ENCODE measurements at regions not wholly inside any gene's neighbourhood (a gene's known extent, or its start where the extent isn't known, plus 50 kb on each side); places are given as distances from the start of the nearest gene placed in this dataset.
"Not testable (repeated sequence)": the region's sequence is repeated elsewhere in the genome, so short reads cannot be mapped to it uniquely, and the experiment has no call there.

- no peak for DNase-seq
Measured at GRCh38 chrX:97860226-97860625, 976.5 kb downstream of the RPA4 start.

DNA sequence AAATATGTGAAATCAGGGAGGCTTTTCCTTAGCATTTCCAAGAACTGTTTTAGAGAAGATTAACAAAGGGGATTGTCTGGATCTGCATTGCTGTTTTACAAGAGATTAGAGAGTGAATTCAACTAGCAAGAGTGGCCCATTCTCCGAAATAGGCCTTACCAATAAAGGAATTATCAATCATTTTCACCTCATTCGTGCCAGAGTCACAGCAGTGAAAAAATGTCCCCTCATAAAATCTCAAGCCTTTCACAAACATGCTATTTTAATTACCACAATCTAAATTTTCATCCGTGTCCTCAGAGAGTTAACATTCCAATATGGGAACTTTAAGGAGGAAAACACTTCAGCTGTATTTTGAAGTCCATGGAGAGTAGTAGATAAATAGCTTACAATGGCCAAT is 979.6 kb downstream of the RPA4 start:
- DNase-seq = no peak

DNA sequence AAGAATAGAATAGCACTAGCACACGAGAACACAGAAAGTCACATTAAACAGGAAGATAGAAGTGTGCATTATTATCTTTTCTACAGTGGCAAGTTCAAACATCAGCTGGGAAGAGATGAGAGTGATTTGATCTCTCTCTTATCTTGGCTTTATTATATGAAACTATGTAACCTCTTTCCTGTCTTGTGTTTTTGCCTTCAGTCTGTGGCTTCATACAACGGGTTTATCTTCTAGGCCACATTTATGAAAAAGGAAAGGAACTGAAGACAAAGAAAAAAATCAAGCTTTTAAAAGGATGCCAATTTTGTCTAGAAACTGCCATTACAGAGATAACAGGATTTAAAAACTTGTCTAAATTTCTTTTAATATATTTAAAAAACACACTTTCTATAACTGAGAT is 983.6 kb downstream of the RPA4 start:
- DNase-seq = no peak

DNA sequence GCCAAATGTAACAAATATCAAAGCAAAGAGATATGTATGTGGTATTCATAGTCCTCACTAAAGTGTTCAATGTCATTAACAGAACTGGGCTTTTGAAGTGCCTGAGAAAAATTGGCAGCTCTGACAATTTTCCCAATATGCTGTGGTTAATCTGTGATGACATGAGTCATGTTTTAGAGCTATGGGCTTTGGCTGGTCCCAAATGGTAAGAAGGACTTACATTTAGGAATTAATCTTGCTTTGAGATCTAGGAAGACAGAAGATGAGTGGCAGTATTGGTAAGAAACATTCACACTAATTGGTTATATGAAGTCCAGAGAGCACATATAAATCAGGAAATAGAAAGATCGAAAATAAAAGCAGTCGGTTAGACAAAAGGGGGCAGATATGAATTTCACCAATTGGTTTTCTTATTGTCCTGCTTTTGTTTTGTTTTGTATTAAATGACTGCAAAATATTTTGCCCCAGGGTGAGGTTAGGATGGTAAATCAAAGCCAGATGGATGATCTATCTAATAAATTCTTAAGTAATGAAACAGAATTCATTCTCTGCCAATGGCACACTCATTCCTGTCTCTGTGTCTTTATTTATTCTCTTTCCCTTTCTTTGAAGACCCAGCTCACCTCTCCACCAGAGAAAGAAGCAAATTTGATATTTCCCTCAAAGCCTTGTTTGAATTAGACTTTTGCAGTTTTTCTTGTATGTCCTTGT is 993.1 kb downstream of the RPA4 start:
- DNase-seq = no peak

GRCh38 chrX:97882306-97882705 is 998.6 kb downstream of the RPA4 start:
- no peak for DNase-seq

DNA sequence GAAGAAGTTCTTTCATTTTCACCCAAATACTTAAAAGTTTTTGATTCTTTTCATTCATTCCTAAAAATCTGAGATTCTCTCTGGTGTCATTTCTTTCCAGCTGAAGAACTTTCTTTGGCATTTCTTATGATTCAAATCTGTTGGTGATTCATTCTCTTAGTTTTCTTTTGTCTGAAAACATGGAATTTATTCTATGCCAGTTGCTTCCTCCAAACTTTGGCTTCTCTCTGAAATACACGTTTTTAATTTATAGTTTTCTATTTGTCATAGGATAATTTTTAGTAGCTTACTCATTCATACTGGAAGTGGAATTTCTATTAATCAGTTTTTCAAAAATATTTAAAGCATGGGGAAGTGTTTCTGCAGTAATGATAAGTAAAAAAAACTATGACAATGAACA is 1012.0 kb downstream of the RPA4 start:
- no peak for DNase-seq

DNA sequence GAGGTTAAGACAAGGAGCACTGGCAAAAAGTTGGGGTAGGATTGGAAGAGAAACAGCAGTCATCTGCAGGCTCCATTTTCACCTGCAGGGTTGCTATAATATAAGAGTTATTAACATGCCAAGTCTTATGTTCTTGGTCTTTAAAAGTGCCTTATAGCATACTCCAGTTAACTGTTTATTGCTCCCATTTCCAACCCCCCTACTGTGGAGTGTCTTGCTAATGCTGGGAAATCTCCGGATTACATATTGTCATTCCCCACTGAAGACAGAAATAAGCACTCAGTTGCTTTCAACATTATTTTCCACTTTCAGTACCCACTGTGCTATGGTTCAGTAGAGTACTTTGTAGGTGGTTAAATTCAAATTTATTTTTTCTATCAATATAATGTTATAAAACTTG is 1014.3 kb downstream of the RPA4 start:
- DNase-seq = no peak

DNA sequence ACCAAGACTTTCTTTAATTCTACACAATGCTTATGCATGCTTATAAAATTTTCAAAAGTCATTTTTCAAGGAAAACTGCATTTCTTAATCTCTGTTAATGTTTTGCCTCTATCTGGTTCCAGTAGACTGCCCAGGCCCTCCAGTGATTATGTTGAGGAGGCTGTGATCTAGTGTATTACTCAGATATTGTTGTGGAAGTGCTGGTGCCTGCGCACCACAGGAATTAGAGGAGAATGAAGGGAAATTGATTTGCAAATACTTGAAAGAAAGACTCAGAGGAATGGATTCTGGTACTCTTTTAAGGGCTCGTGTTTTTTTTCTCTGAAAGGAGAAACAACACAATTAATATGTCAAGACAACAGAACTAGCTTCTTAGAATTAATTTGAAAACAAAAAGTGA is 1015.1 kb downstream of the RPA4 start:
- no peak for DNase-seq

GRCh38 chrX:97907791-97908190 is 1024.1 kb downstream of the RPA4 start:
- no peak for DNase-seq

DNA sequence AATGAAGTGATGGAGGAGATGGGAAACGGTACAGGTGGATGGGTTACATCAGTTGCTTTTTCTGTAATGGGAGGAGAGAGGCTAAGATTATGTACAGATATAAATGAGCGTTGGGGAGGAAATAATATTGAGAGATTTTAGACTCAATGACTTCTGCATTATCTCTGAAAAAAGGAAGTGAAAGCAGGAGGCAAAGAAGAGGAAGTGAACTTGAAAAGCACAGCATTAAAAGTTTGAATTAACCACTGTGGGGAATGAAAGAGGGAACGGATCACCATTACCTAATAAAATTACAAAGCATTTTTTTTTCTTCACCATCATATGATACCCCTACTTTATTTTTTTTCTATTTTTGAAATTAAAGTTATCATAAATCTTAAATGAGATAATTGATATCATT is 1025.5 kb downstream of the RPA4 start:
- no peak for DNase-seq

DNA sequence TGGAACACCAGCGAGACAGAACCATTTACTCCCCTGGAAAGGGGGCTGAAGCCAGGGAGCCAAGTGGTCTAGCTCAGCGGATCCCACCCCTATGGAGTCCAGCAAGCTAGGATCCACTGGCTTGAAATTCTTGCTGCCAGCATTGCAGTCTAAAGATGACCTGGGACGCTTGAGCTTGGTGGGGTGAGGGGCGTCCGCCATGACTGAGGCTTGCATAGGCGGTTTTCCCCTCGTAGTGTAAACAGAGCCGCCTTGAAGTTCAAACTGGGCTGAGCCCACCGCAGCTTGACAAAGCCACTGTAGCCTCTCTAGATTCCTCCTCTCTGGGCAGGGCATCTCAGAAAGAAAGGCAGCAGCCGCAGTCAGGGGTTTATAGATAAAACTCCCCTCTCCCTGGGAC is 1031.7 kb downstream of the RPA4 start:
- not testable (repeated sequence) for DNase-seq

- not testable (repeated sequence) for DNase-seq
Measured at GRCh38 chrX:97921223-97921622, 1037.5 kb downstream of the RPA4 start.

DNA sequence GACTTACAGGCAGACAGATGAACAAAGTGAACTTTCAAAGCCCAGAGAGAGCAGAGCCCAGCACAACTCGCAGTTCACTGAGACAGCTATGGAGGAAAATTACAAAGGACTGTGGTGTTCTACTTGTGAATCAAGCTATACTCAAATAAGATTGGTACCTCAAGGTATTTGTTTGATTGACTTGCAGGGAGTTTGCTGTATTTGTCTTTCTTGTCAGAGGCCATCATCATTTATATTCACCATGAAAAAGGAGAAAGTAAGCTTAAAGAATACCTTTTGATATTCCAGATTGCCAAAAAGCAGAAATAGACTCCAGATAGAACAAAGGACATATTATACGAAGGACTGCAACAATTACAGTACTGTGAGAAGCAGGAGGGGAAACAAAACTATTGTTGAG is 1047.9 kb downstream of the RPA4 start:
- DNase-seq = no peak

DNA sequence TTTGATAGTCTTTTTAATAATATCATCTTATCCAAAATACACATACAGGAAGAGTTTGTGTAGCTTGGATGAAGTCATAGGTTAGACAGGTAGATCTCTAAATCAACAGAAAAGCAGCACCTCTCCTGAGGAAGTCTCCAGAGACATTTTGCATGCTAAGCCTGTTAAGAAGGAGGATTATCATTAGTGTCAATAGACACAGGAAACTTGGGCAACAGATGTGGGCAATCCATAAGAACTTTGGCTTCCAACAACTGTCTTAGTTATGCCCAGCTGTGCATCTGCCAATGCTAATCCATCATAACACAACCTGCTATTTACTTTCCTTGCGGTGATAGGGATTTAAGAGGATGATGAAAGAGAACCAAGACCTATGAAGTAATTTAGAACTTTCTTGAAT is 1052.6 kb downstream of the RPA4 start:
- no peak for DNase-seq

DNA sequence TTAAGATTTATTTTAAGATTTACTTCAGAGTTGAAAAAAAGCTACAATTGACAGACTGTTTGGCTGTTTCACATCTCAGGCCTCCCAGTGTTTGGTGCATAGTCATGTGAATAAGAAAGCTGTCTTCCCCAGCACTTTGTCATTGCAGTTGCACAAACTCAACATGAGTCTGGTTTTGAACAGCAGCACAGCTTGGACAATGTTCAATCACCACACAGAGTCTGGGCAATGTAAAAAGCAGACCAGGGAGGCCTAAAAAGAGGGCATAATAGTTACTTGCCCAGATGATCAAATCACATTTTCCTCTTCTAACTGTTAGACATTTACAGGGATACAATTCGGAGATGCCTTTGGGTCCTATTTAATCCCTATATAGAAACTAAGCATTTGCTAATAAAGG is 1055.0 kb downstream of the RPA4 start:
- no peak for DNase-seq

- no peak for DNase-seq
Measured at GRCh38 chrX:97968376-97969163, 1084.9 kb downstream of the RPA4 start.

DNA sequence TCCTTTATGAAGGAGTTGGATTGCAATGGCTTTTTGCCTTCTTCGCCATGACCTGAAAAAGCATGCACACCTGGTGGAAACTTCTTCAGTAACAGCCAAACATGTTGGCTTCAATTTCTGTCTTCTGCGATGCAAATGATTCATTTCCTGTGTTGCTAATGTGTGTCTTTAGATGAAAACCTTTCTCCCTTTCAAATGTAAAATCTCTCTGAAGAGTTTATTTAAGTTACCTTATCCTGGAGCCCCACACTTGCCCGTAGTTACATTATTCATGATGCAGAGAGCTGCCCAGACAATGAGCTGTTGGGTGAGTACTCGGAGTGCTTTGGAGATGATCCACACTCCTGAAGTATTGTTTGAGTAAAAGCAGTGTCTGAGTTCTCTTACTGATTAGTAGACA is 1100.9 kb downstream of the RPA4 start:
- DNase-seq = no peak

- no peak for DNase-seq
Measured at GRCh38 chrX:97985096-97985495, 1101.4 kb downstream of the RPA4 start.

- no peak for DNase-seq
Measured at GRCh38 chrX:97987979-97988378, 1104.3 kb downstream of the RPA4 start.

DNA sequence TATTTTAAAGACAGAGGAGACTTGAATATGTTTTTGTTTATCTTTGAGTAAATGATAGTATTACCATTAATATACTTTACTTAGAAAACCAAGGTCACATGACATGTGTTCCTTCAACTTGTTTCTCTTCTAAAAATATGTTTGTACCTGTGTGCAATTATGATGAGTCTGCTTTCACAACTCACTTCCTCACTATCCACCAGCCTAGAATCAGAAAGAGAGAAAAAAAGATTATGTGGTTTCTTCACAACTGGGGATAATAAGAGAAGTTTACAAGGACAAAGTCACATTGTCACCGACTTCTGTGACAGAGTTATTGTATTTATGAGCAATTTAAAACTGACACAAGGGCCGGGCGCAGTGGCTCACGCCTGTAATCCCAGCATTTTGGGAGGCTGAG is 1112.1 kb downstream of the RPA4 start:
- DNase-seq = no peak

GRCh38 chrX:98028691-98029090 is 1145.0 kb downstream of the RPA4 start:
- no peak for DNase-seq

GRCh38 chrX:98029861-98030260 is 1146.2 kb downstream of the RPA4 start:
- DNase-seq = no peak

GRCh38 chrX:98057176-98057575 is 1173.5 kb downstream of the RPA4 start:
- no peak for DNase-seq

GRCh38 chrX:98065151-98065550 is 1181.4 kb downstream of the RPA4 start:
- no peak for DNase-seq

GRCh38 chrX:98067611-98068010 is 1183.9 kb downstream of the RPA4 start:
- DNase-seq = no peak

All from NCI-H1048 (cell line).